IPS-15b (cell line): ENCODE measurements at regions not wholly inside any gene's neighbourhood (a gene's known extent, or its start where the extent isn't known, plus 50 kb on each side); places are given as distances from the start of the nearest gene placed in this dataset.

Experiments
- H3K27me3 ChIP-seq: one replicate; pipeline ENCODE4 v1.6.1; 2013; ENCODE audit warnings: low read length; ENCODE audit not compliant: control insufficient read depth, insufficient read depth
- H3K36me3 ChIP-seq: one replicate; pipeline ENCODE4 v1.6.1; 2013; ENCODE audit warnings: low read length; ENCODE audit not compliant: control insufficient read depth, insufficient read depth
- H3K4me1 ChIP-seq: one replicate; pipeline ENCODE4 v1.6.1; 2013; ENCODE audit warnings: mild to moderate bottlenecking, low read length; ENCODE audit not compliant: control insufficient read depth, insufficient read depth
- H3K4me3 ChIP-seq: one replicate; pipeline ENCODE4 v1.5.1; 2013; ENCODE audit warnings: low read depth, low read length
- H3K9ac ChIP-seq: one replicate; pipeline ENCODE4 v1.6.1; 2013; ENCODE audit warnings: low read depth, mild to moderate bottlenecking, low read length
- H3K9me3 ChIP-seq: one replicate; pipeline ENCODE4 v1.6.1; 2013; ENCODE audit warnings: mild to moderate bottlenecking, low read length; ENCODE audit not compliant: control insufficient read depth, insufficient read depth

DNA sequence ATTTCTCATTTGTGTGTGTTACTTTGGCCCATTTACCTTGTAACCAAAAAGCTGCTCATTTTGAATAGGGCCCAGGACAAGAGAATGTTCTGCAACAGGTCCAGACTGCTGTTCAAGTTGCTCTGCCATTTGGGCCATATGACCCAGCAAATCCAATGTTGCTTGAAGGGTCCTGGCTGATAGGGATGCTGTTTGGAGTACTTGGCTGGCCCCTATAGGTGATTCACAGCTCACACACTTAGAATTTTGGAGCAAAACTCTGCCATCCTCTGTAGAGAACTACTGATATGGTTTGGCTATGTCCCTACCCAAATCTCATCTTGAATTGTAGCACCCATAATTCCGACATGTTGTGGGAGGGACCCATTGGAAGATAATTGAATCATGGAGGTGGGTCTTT lies 131.5 kb downstream of the AASDH start:
- Histone ChIP-seq H3K4me1 (no peaks in the 10 kb centered on the region), H3K9ac (no peak overlapping the region)

DNA sequence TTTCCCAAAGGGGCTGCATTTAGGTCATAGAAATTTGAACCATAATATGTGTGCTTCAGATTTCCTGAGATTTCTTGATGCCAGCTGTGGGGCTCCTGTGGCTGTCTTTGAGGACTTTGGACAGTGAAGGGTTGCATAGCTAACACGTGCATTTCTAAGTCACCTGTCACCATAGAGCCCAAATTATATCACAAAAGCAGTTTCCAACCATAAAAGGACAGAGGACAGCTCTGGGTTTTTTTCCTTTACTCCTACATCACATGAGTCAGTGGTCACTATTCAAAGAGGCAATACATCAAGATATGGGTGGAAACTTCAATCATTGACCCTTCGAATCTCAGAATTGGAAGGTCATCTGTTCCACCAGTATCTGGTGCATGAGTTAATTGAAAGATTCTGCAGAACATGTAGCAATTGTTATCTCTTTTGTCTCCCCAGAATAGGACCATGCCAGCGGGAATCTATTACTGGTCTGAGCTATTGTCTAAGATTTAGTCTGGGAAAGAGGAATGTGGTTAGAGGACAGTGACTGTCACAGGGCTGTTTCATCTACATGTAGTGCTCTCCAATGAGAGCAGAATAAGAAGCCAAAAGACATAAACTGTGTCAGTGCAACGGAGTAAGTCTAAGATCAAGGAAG lies 133.5 kb downstream of the AASDH start:
- H3K4me1 ChIP-seq = no peaks in the 10 kb centered on the region
- no peaks in the 10 kb centered on the region for H3K27me3 ChIP-seq
- no peaks in the 10 kb centered on the region for H3K36me3 ChIP-seq
- H3K9me3 ChIP-seq = no peaks in the 10 kb centered on the region
- H3K4me3 ChIP-seq = no peak overlapping the region
- H3K9ac ChIP-seq = no peak overlapping the region

More for the DNA sequence above, 131.5 kb downstream of the AASDH start:
- Histone ChIP-seq H3K27me3 (no peaks in the 10 kb centered on the region), H3K4me3 (no peak overlapping the region), H3K9me3 (no peaks in the 10 kb centered on the region), H3K36me3 (no peaks in the 10 kb centered on the region)

DNA sequence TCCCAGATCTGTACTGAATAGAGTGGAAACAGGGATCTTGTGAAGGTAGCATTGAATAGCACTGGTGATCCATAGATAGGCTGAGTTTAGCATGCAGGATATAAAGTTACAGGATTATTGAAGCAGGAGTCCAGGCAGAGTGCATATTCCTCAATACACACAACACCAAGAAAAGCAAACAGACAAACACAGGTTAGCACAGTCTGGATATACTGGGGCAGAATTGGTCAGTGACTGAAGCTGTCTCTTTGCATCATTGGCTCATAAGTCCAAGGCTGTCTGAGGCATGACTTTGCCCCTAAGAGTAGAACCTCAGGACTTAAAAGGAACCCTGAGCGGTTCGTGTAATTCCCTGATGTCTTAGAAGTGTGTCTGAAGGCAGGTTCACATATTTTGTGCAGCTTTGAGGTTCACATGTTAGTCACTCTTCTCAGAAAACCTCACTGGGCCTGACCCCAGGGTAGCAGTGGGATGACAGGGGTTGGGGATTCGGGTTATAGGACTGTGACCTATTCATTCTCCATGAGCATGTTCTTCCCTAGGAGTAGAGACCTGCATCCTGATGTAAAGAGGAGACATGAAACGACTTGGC lies 134.6 kb downstream of the AASDH start:
- Histone ChIP-seq H3K27me3 (no peaks in the 10 kb centered on the region), H3K4me3 (no peak overlapping the region), H3K36me3 (no peaks in the 10 kb centered on the region), H3K4me1 (no peaks in the 10 kb centered on the region), H3K9ac (no peak overlapping the region), H3K9me3 (no peaks in the 10 kb centered on the region)

DNA sequence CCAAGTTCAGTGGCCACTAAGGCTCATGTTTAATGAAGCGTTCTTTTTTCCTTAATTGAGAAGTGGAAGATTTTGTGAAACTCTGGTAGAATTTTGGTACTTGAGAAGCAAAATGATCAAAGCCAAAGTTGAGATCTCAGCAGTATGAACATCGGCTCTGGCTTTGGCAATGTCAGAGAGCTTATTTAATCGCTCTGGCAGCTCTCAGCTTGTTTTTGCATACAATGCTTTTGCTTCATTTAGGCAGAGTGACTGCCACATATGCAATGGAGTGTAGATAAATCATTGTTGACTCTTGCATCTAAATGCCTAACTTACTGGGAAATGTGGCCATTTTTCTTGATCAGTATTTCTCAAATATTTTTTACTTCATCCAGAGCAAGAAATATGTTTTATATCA lies 135.7 kb downstream of the AASDH start:
- Histone ChIP-seq H3K36me3 (no peaks in the 10 kb centered on the region), H3K27me3 (no peaks in the 10 kb centered on the region), H3K9ac (no peak overlapping the region), H3K4me3 (no peak overlapping the region), H3K4me1 (no peaks in the 10 kb centered on the region), H3K9me3 (no peaks in the 10 kb centered on the region)

DNA sequence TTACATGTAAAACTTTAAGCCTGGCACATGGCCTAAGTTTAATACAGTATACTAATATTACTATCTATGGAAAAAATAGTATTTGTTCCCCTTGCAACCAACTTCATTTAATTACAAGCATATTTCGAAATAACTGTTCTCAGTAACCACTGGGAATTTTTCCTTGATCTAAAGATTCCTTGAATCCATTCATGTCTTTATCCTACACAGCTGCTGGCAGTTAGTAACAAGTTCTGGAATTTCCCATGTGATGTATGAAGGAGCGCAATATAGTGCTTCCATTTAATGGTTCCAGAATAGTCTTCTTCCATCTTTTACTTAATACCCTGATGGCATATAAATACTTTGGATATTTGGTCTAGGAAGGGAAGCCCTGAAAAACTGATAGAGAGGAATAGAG lies 136.5 kb downstream of the AASDH start:
- H3K9ac ChIP-seq = no peak overlapping the region
- no peaks in the 10 kb centered on the region for H3K27me3 ChIP-seq
- no peak overlapping the region for H3K4me3 ChIP-seq
- no peaks in the 10 kb centered on the region for H3K36me3 ChIP-seq
- no peaks in the 10 kb centered on the region for H3K4me1 ChIP-seq
- H3K9me3 ChIP-seq = no peaks in the 10 kb centered on the region

DNA sequence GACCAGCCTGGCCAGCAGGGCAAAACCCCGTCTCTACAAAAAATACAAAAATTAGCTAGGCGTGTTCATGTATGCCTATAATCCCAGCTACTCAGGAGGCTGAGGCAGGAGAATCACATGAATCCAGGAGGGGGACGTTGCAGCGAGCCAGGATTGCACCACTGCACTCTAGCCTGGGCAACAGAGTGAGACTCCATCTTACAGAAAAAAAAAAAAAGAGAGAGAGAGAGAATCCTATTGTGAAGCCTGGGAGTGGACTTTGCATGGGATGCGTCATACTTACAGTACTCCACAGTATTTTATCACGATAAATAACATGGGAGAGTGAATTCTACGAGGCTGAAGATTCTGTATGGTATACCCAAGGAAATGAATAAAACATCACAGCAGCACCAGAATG lies 139.6 kb downstream of the AASDH start:
- no peak overlapping the region for H3K4me3 ChIP-seq
- no peaks in the 10 kb centered on the region for H3K9me3 ChIP-seq
- no peaks in the 10 kb centered on the region for H3K36me3 ChIP-seq
- H3K27me3 ChIP-seq = no peaks in the 10 kb centered on the region
- H3K9ac ChIP-seq = no peak overlapping the region
- no peaks in the 10 kb centered on the region for H3K4me1 ChIP-seq

DNA sequence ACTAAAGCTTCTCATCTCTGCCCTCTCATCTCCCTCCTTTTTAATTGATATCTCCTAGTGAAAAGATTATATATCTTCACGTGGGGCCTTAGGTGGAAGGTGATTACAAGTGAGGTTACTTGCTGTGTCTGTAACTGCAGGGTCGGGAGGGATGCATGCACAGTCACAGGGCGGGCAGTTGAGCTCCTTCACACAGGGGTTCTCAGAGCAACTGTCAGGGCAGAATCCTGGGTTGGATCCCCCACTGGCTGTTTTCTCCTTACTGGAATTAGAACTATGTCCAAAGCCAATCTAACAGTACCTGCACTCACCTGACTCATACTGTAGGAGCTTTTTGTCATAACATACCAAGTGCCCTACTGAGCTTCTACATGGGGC lies 141.1 kb downstream of the AASDH start:
- Histone ChIP-seq H3K4me1 (no peaks in the 10 kb centered on the region), H3K9me3 (no peaks in the 10 kb centered on the region), H3K27me3 (no peaks in the 10 kb centered on the region), H3K9ac (no peak overlapping the region), H3K36me3 (no peaks in the 10 kb centered on the region), H3K4me3 (no peak overlapping the region)

DNA sequence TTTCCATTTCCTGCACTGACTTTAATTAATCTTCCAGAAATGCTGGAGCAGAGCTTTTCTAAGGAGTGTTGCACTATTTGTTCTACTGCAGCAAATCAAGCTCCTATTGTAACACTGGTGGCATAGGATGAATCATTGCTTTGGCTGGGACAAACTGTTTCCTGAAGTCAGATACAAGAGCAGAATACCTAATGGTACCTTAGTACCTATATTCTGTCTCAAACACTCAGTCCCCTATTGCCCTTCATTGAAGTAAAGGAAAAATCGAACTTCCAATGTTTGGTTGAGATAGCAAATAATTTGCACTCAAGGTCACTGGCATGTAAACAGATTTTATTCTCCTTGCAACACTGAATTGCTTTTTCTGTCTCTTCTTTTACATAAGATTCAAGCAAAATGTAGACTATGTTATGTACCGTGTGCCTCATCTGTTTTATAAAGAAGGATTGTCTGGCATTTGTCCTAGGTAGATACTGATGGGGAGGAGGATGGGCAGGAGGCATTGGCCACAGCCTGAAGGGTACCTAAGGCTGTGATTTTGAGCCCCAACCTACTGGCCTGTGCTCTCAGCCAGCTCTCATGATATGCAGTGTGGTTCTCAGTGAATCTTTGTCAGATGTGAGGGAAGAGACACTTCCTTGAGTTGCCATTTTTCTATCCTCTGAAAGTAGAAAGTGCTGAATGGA lies 141.6 kb downstream of the AASDH start:
- no peak overlapping the region for H3K9ac ChIP-seq
- no peaks in the 10 kb centered on the region for H3K4me1 ChIP-seq
- no peak overlapping the region for H3K4me3 ChIP-seq
- H3K27me3 ChIP-seq = no peaks in the 10 kb centered on the region
- no peaks in the 10 kb centered on the region for H3K9me3 ChIP-seq
- no peaks in the 10 kb centered on the region for H3K36me3 ChIP-seq

DNA sequence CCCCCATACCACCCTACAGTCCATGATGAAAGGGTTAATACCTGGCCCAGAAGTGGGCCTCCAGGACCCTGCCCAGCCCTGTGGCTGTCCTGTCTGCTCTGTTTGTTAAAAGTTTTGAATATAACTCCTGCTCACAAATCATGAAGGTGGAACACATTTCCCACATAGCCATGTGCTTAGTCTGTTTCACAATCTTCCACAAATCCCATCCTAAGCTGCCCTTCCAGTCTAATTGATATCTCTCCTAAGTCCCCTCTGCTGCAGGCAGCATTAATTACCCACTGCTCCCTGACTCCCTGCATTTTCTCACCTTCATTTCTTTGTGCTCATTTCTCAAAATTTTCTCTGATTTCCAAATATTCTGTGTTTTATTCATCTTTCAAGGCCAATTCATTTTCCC lies 142.6 kb downstream of the AASDH start:
- H3K36me3 ChIP-seq = no peaks in the 10 kb centered on the region
- H3K27me3 ChIP-seq = no peaks in the 10 kb centered on the region
- no peaks in the 10 kb centered on the region for H3K9me3 ChIP-seq
- H3K9ac ChIP-seq = no peak overlapping the region
- H3K4me3 ChIP-seq = no peak overlapping the region
- no peaks in the 10 kb centered on the region for H3K4me1 ChIP-seq

DNA sequence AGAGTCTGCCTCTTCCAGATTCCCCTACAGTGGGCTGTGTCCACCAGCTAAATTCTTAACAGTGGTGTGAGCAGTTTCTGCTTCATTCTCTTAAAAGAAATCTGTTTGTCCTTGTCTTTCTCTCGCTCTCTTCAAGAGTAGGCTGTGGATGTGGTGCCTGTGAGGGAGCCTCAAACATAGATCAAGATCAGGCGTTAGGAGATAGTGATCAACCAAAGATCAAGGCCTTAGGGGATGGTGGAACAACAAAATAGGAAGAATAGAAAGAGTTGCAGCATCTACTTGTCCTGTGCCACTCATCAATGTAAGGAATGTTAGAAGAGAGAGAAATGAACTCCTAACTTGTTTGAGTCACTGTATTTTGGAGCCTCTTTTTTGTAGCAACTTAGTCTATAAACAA lies 144.2 kb downstream of the AASDH start:
- no peaks in the 10 kb centered on the region for H3K9me3 ChIP-seq
- no peaks in the 10 kb centered on the region for H3K36me3 ChIP-seq
- no peaks in the 10 kb centered on the region for H3K4me1 ChIP-seq
- no peak overlapping the region for H3K4me3 ChIP-seq
- H3K9ac ChIP-seq = no peak overlapping the region
- no peaks in the 10 kb centered on the region for H3K27me3 ChIP-seq

DNA sequence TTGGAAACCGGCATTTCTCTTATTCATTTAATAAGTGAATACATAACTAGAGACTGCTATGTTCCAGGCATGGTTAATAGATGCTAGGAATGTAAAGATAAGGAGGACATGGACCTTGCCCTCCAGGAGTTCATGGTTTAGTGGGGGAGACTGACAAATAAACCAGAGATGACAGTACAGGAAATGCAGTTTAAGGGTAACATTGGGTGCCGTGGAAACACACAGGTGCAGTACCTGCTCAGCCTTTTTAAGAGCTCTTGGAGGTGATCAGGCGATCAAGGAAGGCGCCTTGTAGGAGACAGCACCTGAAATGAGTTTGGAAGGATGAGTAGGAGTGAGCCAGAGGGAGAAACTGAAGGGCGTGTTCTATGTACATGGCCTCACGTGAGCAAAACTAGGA lies 145.8 kb downstream of the AASDH start:
- Histone ChIP-seq H3K4me1 (no peaks in the 10 kb centered on the region), H3K9me3 (no peaks in the 10 kb centered on the region), H3K4me3 (no peak overlapping the region), H3K9ac (no peak overlapping the region), H3K36me3 (no peaks in the 10 kb centered on the region), H3K27me3 (no peaks in the 10 kb centered on the region)

DNA sequence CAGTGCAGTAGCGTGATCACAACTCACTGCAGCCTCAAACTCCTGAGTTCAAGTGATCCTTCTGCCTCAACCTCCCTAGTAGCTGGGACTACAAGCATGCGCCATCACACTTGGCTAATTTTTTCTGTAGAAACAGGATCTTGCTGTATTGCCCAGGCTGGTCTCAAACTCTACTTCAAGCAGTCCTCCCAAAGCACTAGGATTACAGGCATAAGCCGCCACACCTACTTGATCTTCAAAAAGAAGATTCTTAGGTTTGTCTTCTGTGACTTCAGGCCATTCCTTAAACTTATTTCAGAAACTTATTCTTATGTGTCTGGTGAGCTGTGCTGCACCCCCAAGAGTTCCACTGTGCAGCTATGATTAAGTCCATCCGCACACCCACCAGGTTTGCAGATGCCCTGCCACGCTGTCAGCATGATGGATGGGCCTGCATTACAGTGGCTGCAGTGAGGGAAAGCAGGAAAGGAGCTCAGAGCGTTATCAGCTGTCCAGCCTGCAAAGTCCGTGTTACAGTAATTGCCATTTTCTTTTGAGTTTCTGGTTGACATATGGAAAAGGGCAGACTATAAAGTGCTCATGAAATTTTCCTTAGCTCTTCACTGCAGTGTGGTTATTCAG lies 146.6 kb downstream of the AASDH start:
- Histone ChIP-seq H3K27me3 (no peaks in the 10 kb centered on the region), H3K9ac (no peak overlapping the region), H3K4me1 (no peaks in the 10 kb centered on the region), H3K36me3 (no peaks in the 10 kb centered on the region), H3K9me3 (no peaks in the 10 kb centered on the region), H3K4me3 (no peak overlapping the region)
